MG63 (cell line): ENCODE measurements at regions not wholly inside any gene's neighbourhood (a gene's known extent, or its start where the extent isn't known, plus 50 kb on each side); places are given as distances from the start of the nearest gene placed in this dataset.
"Not testable (repeated sequence)": the region's sequence is repeated elsewhere in the genome, so short reads cannot be mapped to it uniquely, and the experiment has no call there.

Source experiments
- DNase-seq: peaks from one replicate; pipeline ENCODE4 v3.0.0-alpha.2; 2020
- H3K27me3 ChIP-seq: fragments of 250-450 bp; sonication (Bioruptor Pico); 2 replicates; pipeline ENCODE4 v1.5.1; 2020; ENCODE audit warnings: mild to moderate bottlenecking, moderate library complexity
- H3K36me3 ChIP-seq: fragments of 250-450 bp; sonication (Bioruptor Pico); 2 replicates; pipeline ENCODE4 v1.5.1; 2020; ENCODE audit warnings: mild to moderate bottlenecking, moderate library complexity
- H3K4me3 ChIP-seq: fragments of 250-450 bp; sonication (Bioruptor Pico); 2 replicates; pipeline ENCODE4 v1.5.1; 2020; ENCODE audit warnings: mild to moderate bottlenecking, moderate library complexity
- H3K9me3 ChIP-seq: fragments of 250-450 bp; sonication (Bioruptor Pico); 2 replicates; pipeline ENCODE4 v1.5.1; 2020; ENCODE audit warnings: mild to moderate bottlenecking, moderate library complexity

GRCh38 chr16:5214466-5214865 is 116.9 kb upstream of the EEF2KMT start:
- Histone ChIP-seq H3K9me3 (no peaks in the 10 kb centered on the region; the same call in 1 of the 2 replicates), H3K4me3 (no peak overlapping the region), H3K27me3 (no peaks in the 10 kb centered on the region), H3K36me3 (no peaks in the 10 kb centered on the region)
- DNase-seq = no peak

GRCh38 chr16:5212501-5212900 is 114.9 kb upstream of the EEF2KMT start:
- not testable (repeated sequence) for DNase-seq, H3K4me3 ChIP-seq, H3K36me3 ChIP-seq, H3K9me3 ChIP-seq, H3K27me3 ChIP-seq

GRCh38 chr16:5207862-5208498 is 110.4 kb upstream of the EEF2KMT start:
- H3K4me3 ChIP-seq, H3K36me3 ChIP-seq, H3K27me3 ChIP-seq, H3K9me3 ChIP-seq, DNase-seq: not testable (repeated sequence)

- no peak for DNase-seq
- Histone ChIP-seq H3K4me3 (no peak overlapping the region), H3K36me3 (no peaks in the 10 kb centered on the region), H3K27me3 (peaks cover 7% of the 10 kb centered on the region), H3K9me3 (no peaks in the 10 kb centered on the region)
These were observed 109.5 kb upstream of the EEF2KMT start for GRCh38 chr16:5207001-5207523.

- H3K4me3 ChIP-seq = no peak overlapping the region
- no peaks in the 10 kb centered on the region for H3K36me3 ChIP-seq
- H3K9me3 ChIP-seq = no peaks in the 10 kb centered on the region
- DNase-seq = no peak
- peaks cover 7% of the 10 kb centered on the region for H3K27me3 ChIP-seq
These were observed 108.9 kb upstream of the EEF2KMT start for GRCh38 chr16:5206331-5206990.

- Histone ChIP-seq H3K36me3 (no peaks in the 10 kb centered on the region), H3K27me3 (peaks cover 7% of the 10 kb centered on the region), H3K4me3 (no peak overlapping the region), H3K9me3 (no peaks in the 10 kb centered on the region)
- no peak for DNase-seq
These were observed 107.9 kb upstream of the EEF2KMT start for GRCh38 chr16:5205361-5206040.

GRCh38 chr16:5203675-5204074 is 106.1 kb upstream of the EEF2KMT start:
- not testable (repeated sequence) for DNase-seq, H3K27me3 ChIP-seq, H3K4me3 ChIP-seq, H3K9me3 ChIP-seq, H3K36me3 ChIP-seq

- Histone ChIP-seq H3K4me3 (no peak overlapping the region), H3K9me3 (no peaks in the 10 kb centered on the region), H3K27me3 (peaks cover 4% of the 10 kb centered on the region; the same call in 1 of the 2 replicates), H3K36me3 (no peaks in the 10 kb centered on the region)
- no peak for DNase-seq
These were observed 102.5 kb upstream of the EEF2KMT start for GRCh38 chr16:5200123-5200522.

- Histone ChIP-seq H3K9me3 (no peaks in the 10 kb centered on the region), H3K36me3 (no peaks in the 10 kb centered on the region), H3K27me3 (no peaks in the 10 kb centered on the region; the same call in 1 of the 2 replicates), H3K4me3 (no peak overlapping the region)
- DNase-seq = no peak
These were observed 98.6 kb upstream of the EEF2KMT start for GRCh38 chr16:5196204-5196603.

GRCh38 chr16:5193861-5194260 is 96.3 kb upstream of the EEF2KMT start:
- no peaks in the 10 kb centered on the region; the same call in 1 of the 2 replicates for H3K27me3 ChIP-seq
- H3K36me3 ChIP-seq = no peaks in the 10 kb centered on the region
- no peaks in the 10 kb centered on the region for H3K9me3 ChIP-seq
- no peak for DNase-seq
- no peak overlapping the region for H3K4me3 ChIP-seq

- Histone ChIP-seq H3K36me3 (no peaks in the 10 kb centered on the region), H3K9me3 (no peaks in the 10 kb centered on the region), H3K27me3 (peaks cover 9% of the 10 kb centered on the region), H3K4me3 (no peak overlapping the region)
- no peak for DNase-seq
These were observed 91.4 kb upstream of the EEF2KMT start for GRCh38 chr16:5188989-5189352.

GRCh38 chr16:5188318-5188988 is 90.9 kb upstream of the EEF2KMT start:
- Histone ChIP-seq H3K36me3 (no peaks in the 10 kb centered on the region), H3K9me3 (no peaks in the 10 kb centered on the region), H3K27me3 (peaks cover 13% of the 10 kb centered on the region), H3K4me3 (no peak overlapping the region)
- no peak for DNase-seq

GRCh38 chr16:5187402-5187952 is 89.9 kb upstream of the EEF2KMT start:
- Histone ChIP-seq H3K36me3 (no peaks in the 10 kb centered on the region), H3K27me3 (peaks cover 13% of the 10 kb centered on the region), H3K4me3 (no peak overlapping the region), H3K9me3 (no peaks in the 10 kb centered on the region; the same call in 1 of the 2 replicates)
- DNase-seq = no peak

GRCh38 chr16:5186381-5186903 is 88.8 kb upstream of the EEF2KMT start:
- DNase-seq = no peak
- Histone ChIP-seq H3K27me3 (peaks cover 16% of the 10 kb centered on the region), H3K9me3 (no peaks in the 10 kb centered on the region; the same call in 1 of the 2 replicates), H3K4me3 (no peak overlapping the region), H3K36me3 (no peaks in the 10 kb centered on the region)

GRCh38 chr16:5176505-5176904 is 78.9 kb upstream of the EEF2KMT start:
- Histone ChIP-seq H3K36me3 (no peaks in the 10 kb centered on the region), H3K4me3 (no peak overlapping the region), H3K27me3 (peaks cover 3% of the 10 kb centered on the region; the same call in 1 of the 2 replicates), H3K9me3 (peaks cover 9% of the 10 kb centered on the region; the same call in 1 of the 2 replicates)
- DNase-seq = no peak

- H3K27me3 ChIP-seq = no peaks in the 10 kb centered on the region
- H3K4me3 ChIP-seq = no peak overlapping the region
These were observed 77.7 kb upstream of the EEF2KMT start for GRCh38 chr16:5175266-5175665.

More at GRCh38 chr16:5175266-5175665, 77.7 kb upstream of the EEF2KMT start:
- peak; percentile 88 for DNase-seq
- peaks cover 9% of the 10 kb centered on the region; the same call in 1 of the 2 replicates for H3K9me3 ChIP-seq
- no peaks in the 10 kb centered on the region for H3K36me3 ChIP-seq
